ENCODE measurements at regions not wholly inside any gene's neighbourhood (a gene's known extent, or its start where the extent isn't known, plus 50 kb on each side); places are given as distances from the start of the nearest gene placed in this dataset.

- H3K36me3 ChIP-seq (replicated peaks) = no peaks in the 10 kb centered on the region
- H3K27ac ChIP-seq = no peak overlapping the region
- in situ Hi-C loops (cut with HindIII; ENCODE audit: low pct_ligation_motif_present, low sequenced_read_pairs) = no loop called here
- TF ChIP-seq CTCF (IDR thresholded peaks at IDR 0.05; ENCODE audit: low read depth, low read length, missing control alignments) = no peak
- H3K27me3 ChIP-seq (replicated peaks) = no peaks in the 10 kb centered on the region
- no peak for DNase-seq
- no peak overlapping the region for H3K4me3 ChIP-seq (ENCODE audit: low read depth, low read length)
Measured at GRCh38 chr20:10733122-10733521, 59.3 kb upstream of the JAG1 start.

GRCh38 chr20:10735195-10735949 is 61.6 kb upstream of the JAG1 start:
- H3K27me3 ChIP-seq (replicated peaks) = no peaks in the 10 kb centered on the region
- H3K4me3 ChIP-seq (ENCODE audit: low read depth, low read length) = no peak overlapping the region
- in situ Hi-C loops (cut with HindIII; ENCODE audit: low pct_ligation_motif_present, low sequenced_read_pairs) = no loop called here
- no peak overlapping the region for H3K27ac ChIP-seq
- no peaks in the 10 kb centered on the region for H3K36me3 ChIP-seq (replicated peaks)
- no peak for DNase-seq
- no peak for TF ChIP-seq CTCF (IDR thresholded peaks at IDR 0.05; ENCODE audit: low read depth, low read length, missing control alignments)

- Histone ChIP-seq H3K27ac (no peak overlapping the region), H3K36me3 (replicated peaks) (no peaks in the 10 kb centered on the region), H3K4me3 (ENCODE audit: low read depth, low read length) (no peak overlapping the region), H3K27me3 (replicated peaks) (no peaks in the 10 kb centered on the region)
- in situ Hi-C loops (cut with HindIII; ENCODE audit: low pct_ligation_motif_present, low sequenced_read_pairs) = no loop called here
- DNase-seq = no peak
- TF ChIP-seq CTCF (IDR thresholded peaks at IDR 0.05; ENCODE audit: low read depth, low read length, missing control alignments) = no peak
Measured at GRCh38 chr20:10739134-10739533, 65.3 kb upstream of the JAG1 start.

- H3K36me3 ChIP-seq (replicated peaks) = no peaks in the 10 kb centered on the region
- in situ Hi-C loops (cut with HindIII; ENCODE audit: low pct_ligation_motif_present, low sequenced_read_pairs) = no loop called here
- TF ChIP-seq CTCF (IDR thresholded peaks at IDR 0.05; ENCODE audit: low read depth, low read length, missing control alignments) = no peak
- DNase-seq = no peak
- peak overlapping the region; percentile 5 for H3K4me3 ChIP-seq (ENCODE audit: low read depth, low read length)
- H3K27me3 ChIP-seq (replicated peaks) = no peaks in the 10 kb centered on the region
- H3K27ac ChIP-seq = no peak overlapping the region
Measured at GRCh38 chr20:10739566-10739965, 65.8 kb upstream of the JAG1 start.

GRCh38 chr20:10741060-10741459 is 67.3 kb upstream of the JAG1 start:
- DNase-seq = no peak
- Histone ChIP-seq H3K36me3 (replicated peaks) (no peaks in the 10 kb centered on the region), H3K4me3 (ENCODE audit: low read depth, low read length) (no peak overlapping the region), H3K27ac (no peak overlapping the region), H3K27me3 (replicated peaks) (no peaks in the 10 kb centered on the region)
- TF ChIP-seq CTCF (IDR thresholded peaks at IDR 0.05; ENCODE audit: low read depth, low read length, missing control alignments) = no peak
- in situ Hi-C loops (cut with HindIII; ENCODE audit: low pct_ligation_motif_present, low sequenced_read_pairs) = no loop called here

GRCh38 chr20:10745790-10746189 is 72.0 kb upstream of the JAG1 start:
- H3K4me3 ChIP-seq (ENCODE audit: low read depth, low read length) = no peak overlapping the region
- in situ Hi-C loops (cut with HindIII; ENCODE audit: low pct_ligation_motif_present, low sequenced_read_pairs) = no loop called here
- no peaks in the 10 kb centered on the region for H3K27me3 ChIP-seq (replicated peaks)
- TF ChIP-seq CTCF (IDR thresholded peaks at IDR 0.05; ENCODE audit: low read depth, low read length, missing control alignments) = no peak
- no peak overlapping the region for H3K27ac ChIP-seq
- no peaks in the 10 kb centered on the region for H3K36me3 ChIP-seq (replicated peaks)
- no peak for DNase-seq
